ENCODE measurements at regions not wholly inside any gene's neighbourhood (a gene's known extent, or its start where the extent isn't known, plus 50 kb on each side); places are given as distances from the start of the nearest gene placed in this dataset.
A peak's percentile ranks its signal among the peaks of the same experiment; 100 is the strongest.

DNA sequence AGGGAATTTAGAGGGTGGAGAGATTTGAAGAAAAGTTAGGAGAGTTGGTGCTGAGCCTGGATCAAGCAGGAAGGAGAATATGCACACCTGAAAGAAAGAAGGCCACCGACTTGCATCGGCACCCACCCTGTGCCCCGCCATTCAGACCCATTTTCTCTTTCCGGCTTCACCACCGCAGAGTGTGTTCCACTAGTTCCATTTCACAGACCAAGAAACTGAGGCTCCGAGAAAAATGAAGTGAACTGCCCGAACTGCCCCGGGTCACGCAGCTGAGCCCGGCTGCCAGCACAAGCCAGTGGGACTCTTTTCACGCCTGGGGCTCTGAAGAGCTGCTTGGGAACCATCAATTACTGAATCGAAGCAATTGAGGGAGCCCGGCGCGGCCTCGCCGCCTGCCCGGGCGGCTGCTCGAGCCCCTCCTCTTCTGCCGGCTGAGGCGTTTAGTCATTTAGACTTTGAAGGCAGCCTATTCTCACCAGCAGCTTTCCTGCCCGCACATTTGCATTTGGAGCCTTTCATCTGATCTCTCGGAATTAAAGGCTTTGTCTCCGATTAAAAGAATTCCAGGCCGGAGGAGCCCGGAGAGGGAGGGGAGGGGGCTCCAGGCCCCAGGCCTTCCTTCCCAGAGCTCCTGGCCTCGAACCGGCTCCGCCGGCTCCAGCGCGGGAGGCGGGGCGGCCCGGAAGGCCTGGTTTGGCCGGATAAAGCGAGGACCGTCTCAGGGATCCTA, 140.2 kb upstream of the PJA1 start:
- peak in 3 of 14 donors; percentile 2 to 39 (median 10) for DNase-seq

- DNase-seq: no peak
These were observed 138.0 kb upstream of the PJA1 start for GRCh38 chrX:69303231-69303630.

GRCh38 chrX:69299951-69300714, 134.9 kb upstream of the PJA1 start:
- no peak for DNase-seq

DNA sequence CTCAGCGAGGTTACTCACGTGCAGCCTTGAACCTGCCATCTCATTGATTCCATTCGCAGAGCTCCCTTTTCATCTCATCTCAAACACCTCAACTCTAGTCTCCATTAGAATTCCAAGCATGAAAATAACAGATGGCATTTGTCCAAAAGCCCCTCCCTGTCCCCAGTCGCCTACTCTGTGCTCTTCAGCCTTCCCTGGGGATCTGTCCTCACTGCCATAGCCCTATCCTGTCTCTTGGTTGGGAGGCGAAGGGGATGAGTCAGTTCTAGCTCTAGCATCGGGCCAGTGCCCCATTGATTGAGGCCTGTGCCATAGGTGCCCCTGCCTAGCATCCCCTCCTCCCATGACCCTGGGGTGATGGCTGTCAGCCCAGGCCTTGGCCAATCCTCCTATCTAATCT, 134.0 kb upstream of the PJA1 start:
- DNase-seq: no peak

- peak in 1 of 14 donors; percentile 10 for DNase-seq
These were observed 133.3 kb upstream of the PJA1 start for GRCh38 chrX:69298466-69299140.

GRCh38 chrX:69297506-69297905, 132.3 kb upstream of the PJA1 start:
- no peak for DNase-seq

DNA sequence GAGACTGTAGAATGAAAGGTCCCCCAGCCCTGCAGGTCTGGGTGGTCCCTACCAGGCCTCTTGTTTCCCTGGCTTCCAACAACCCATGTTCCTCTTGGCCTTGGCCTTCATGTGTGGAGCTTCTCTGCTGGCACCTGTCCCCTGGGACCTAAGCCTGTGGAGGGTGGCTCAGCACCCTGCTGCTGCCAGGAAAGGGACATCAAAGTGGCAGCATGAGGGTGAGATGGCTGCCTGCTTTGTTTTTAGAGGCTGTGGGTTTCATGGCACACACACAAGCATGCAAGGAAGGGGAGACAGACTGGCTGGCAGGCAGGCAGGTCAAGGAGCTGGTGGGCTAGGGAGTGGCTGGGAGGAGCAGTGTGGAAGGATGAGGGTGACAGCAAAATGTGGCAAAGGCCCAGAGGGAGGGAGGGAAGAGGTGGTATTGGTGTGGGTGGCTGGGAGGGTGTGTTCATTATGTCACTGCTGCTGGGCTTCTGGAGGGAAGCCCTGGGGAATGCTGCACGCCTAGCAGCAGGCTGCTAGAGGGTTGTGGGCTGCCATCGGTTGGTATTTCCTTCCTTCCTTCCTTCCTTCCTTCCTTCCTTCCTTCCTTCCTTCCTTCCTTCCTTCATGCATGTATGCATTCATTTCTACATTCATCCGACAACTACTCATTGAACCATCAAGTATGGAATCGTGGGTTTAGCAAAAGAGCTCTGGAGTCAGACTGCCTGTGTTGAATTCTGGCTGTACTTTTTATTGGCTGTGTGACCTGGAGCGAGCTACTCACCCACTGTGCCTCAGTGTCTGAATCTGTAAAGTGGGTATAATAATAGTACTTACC, 128.7 kb upstream of the PJA1 start:
- no peak for DNase-seq

DNA sequence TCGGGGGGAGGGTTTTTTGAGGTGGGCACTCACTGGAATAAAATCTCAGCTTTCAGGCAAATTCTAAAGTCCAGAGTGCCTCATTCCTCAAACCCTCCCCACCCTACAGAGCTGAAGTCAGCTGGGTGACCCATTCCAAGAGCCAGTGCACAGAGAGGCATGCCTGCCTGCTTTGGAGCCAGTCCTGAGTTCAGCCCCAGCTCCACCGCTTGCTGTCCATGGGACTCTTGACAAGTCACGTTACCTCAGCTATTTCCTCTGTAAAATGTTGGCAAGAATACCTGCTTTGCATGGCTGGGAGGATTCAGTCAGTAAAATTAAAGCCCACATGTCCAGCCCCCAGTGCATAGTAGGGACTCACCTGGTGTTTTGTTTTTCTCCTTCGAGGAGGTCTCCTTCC, 125.9 kb upstream of the PJA1 start:
- no peak for DNase-seq

DNA sequence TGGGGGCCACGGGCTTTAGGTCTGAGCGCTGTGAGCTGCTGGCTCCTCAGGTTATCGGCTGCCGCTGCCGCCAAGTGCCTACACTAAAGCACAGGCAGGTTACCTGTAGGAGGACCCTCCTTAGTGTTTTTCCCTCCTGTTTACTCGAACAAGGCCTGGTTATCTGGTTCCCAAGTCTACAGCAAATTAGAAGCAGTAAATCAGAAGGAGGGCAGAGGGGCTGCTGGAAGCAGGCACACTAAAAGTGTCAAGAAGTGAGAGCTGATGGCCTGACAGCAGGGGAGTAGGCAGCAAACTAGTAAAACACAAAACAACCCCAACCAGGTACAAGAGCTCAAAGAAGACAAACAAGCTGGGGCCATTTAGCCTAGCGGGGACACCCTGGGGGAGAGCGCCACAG, 125.0 kb upstream of the PJA1 start:
- DNase-seq: no peak

GRCh38 chrX:69289793-69290123, 124.5 kb upstream of the PJA1 start:
- no peak for DNase-seq

DNA sequence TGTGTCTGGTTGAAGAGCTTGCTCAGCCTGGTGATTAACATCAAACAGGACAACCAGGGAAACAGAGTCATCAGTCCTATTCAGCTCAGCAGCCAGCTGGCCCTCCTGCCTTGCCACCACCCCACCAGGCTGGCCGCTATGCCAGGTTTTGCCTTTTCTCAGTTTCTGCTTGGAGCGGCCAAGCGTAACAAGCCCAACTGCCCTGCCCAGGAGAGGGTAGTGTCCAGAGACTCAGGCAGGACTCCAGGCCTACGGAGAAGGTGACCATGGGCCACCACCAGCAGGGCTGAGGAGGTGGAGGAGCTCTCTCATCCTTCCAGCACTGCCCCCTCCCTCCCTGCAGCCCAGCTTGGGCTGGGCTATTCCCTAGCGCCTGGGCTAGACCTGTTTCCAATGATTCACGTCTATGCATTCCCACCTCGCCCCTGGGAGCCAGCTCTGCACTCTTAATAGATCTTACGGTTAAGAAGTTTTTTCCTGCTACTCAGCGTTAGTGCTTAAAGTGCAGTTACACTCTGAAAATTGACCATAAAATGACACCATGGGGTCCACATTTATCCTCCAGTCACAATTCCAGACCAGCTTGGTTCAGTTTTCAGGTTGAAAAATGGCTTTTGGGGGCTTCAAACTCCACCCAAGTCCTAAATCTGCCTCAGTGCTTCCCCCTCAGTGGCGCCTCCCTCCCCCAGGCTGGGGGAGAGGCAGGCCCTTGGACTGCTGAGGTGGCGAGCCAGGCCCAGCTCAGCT, 124.0 kb upstream of the PJA1 start:
- DNase-seq: no peak

- no peak for DNase-seq
These were observed 121.8 kb upstream of the PJA1 start for GRCh38 chrX:69287095-69287494.

GRCh38 chrX:69286565-69286906, 121.3 kb upstream of the PJA1 start:
- no peak for DNase-seq

- peak in 10 of 14 donors; percentile 1 to 51 (median 8) for DNase-seq
These were observed 120.8 kb upstream of the PJA1 start for GRCh38 chrX:69285881-69286564.

DNA sequence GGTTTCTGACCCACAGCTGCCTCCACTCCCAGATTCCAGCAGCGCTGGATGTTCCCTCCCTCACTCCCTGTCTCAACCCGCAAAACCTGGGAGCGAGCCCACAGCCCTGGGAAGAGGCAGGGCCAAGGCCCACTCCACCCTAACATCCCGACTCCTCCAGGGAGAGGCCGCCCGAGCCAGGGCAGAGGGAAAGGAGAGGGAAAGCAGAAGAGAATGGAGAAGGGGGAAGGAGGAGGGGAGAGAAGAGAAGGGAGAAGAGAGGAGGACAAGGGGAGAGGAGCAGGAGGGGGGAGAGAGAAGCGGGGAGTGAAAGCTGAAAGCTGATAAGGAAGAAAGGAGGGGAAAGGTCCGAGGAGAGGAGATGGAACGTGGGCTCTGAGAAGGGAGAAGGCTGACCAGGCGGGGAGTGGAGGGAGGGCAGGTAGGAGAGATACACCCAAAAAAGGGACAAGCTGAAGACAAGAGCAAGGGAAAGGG, 120.2 kb upstream of the PJA1 start:
- DNase-seq: no peak

- no peak for DNase-seq
These were observed 119.2 kb upstream of the PJA1 start for GRCh38 chrX:69284491-69284890.

DNA sequence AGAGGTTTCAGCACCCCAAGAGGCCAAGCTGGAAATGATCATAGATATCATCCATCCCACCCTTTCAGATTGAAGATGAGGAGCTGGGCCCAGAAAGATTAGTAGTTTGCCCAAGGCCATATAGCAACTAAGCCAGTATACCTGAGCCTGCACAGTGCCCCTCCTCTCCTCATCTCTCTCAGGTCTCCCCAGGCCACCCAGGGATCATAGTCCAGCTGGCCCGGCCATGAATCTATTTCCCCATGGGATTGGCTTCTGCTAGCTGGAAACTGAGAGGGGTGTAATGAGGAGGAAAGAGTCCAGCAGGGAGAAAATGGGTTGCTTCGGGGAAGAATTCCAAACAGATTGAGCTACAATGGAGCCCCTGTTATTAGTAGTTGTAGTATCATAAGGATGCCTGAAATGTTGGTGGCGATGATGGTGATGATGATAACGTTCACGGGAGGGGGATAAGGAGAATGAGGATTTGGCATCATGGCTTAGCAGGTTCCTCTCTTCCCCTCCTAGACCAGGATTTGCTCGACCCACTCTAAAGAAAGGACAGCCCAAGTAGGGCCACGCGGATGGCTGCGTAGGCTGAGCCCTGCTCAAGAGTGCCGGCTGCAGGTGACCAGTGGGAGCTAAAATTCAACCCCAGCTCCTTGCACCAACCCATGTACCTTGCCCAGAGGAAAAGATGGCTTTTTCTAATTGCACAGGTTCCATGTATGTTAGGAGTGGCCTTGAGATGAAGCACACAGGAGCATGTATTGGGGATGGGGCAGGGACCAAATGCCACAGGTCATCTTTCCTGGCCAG, 117.8 kb upstream of the PJA1 start:
- no peak for DNase-seq

GRCh38 chrX:69280933-69281332, 115.7 kb upstream of the PJA1 start:
- no peak for DNase-seq

GRCh38 chrX:69279234-69279633, 114.0 kb upstream of the PJA1 start:
- DNase-seq: no peak

GRCh38 chrX:69278031-69278687, 112.9 kb upstream of the PJA1 start:
- no peak for DNase-seq
